GM10248 (cell line): ENCODE measurements at regions not wholly inside any gene's neighbourhood (a gene's known extent, or its start where the extent isn't known, plus 50 kb on each side); places are given as distances from the start of the nearest gene placed in this dataset.

ENCODE experiments used
- CTCF ChIA-PET: fragments of 300-600 bp; sonication (Branson Sonifier 250); formaldehyde crosslinking; extraction: SDS; loops from one replicate; lab custom pipeline; 2021; ENCODE audit warnings: antibody characterized with exemption; lab: Yijun Ruan, JAX
- POLR2A ChIA-PET: fragments of 350-650 bp; sonication (Branson Sonifier 250); formaldehyde crosslinking; extraction: SDS; loops from one replicate; lab custom pipeline; 2020; ENCODE audit warnings: antibody characterized with exemption; lab: Yijun Ruan, JAX
- DNase-seq: peaks from one replicate; pipeline ENCODE4 v3.0.0; 2012; ENCODE audit errors: extremely low spot score
- TF ChIP-seq, protein P1 (sequence below): IDR thresholded peaks from 2 replicates; pipeline ENCODE4 v1.5.1; 2012; ENCODE audit warnings: mild to moderate bottlenecking, low read depth; ENCODE audit errors: extremely low read depth, missing control alignments, control extremely low read depth

DNA sequence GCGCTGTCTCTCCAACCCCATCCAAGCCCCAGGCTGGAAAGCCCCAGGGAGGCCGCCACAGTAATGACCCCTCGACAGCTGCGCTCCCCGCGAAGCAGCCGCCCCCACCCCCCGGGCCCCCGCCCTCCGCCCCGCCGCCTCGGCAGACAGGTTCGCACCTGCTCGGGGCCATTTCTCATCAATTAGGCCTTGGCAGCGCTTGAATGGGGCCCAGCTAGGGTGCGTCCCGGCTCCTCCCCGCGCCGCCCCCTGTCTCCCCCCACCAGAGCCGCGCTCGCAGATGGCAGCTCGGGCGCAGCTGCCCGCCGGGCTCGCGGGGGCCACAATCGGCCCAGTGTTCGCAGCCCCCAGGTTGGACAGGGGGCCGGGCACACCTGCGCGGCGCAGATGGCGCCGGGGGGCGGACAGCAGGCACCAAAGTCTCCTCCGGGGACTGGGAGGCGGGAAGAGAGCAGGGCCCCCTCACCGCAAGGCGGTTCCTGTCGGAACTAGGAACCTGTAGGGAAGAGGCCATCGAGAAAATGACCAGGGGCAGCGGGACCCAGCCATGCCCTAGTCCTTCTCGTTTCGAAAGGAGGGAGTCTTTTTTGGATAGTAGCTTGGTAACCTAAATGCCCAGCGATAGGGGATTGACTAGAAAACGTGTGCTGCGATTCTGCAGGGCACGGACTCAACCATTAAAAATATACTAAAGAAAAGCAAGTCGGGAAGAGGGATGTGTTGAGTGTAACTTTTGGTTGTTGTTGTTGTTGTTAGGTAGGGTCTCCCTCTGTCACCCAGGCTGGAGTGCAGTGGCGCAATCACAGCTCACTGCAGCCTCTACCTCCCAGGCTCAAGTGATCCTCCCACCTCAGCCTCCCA, 83.2 kb upstream of the EYA2 start:
- no peak for DNase-seq
- CTCF ChIA-PET: interaction anchor here (1.5 kb wide), 1 partner anchor 8 kb away, joined by 7 read pairs; no protein-coding TSS in a partner anchor
- TF ChIP-seq, protein P1, sequence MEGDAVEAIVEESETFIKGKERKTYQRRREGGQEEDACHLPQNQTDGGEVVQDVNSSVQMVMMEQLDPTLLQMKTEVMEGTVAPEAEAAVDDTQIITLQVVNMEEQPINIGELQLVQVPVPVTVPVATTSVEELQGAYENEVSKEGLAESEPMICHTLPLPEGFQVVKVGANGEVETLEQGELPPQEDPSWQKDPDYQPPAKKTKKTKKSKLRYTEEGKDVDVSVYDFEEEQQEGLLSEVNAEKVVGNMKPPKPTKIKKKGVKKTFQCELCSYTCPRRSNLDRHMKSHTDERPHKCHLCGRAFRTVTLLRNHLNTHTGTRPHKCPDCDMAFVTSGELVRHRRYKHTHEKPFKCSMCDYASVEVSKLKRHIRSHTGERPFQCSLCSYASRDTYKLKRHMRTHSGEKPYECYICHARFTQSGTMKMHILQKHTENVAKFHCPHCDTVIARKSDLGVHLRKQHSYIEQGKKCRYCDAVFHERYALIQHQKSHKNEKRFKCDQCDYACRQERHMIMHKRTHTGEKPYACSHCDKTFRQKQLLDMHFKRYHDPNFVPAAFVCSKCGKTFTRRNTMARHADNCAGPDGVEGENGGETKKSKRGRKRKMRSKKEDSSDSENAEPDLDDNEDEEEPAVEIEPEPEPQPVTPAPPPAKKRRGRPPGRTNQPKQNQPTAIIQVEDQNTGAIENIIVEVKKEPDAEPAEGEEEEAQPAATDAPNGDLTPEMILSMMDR: no peak
- POLR2A ChIA-PET: no interaction called here

DNA sequence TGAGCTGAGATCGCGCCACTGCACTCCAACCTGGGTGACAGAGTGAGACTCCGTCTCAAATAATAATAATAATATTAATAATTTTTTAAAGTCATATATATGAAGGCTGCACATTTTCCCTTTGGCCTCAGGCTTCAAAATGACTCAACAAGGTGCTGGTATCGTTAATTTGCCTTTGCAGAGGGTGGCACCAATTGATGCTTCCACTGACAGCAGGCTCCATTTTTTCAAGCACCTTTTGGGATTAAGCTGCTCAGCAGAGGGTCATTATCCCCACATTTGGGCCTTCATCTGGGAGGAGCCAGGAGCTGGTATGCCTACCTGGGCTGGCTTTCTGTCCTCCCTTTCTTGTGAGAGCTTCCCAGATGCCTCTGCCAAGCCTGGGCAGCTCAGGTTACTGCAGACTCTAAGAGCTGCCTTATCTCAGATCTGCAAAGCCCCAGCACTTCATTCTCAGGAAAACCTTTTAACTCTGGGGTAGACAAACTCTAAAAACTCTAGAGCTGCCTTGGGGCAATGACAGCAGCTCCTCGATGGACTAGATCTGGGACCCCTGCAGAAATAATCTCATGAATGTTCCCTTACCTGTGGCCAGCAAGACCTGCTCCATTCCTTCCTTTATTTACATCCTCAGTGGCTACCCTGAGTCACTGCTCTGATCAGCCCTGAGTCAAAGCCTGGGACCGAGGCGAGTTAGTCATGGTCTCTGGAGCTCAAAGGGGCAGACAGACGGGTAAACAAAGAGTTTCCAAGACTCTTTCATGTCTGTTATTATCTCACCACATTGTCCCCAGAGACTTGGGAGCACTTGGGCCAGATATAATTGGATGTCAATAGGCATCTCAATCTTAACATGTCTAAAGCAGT, 80.0 kb upstream of the EYA2 start:
- POLR2A ChIA-PET: no interaction called here
- DNase-seq: no peak
- TF ChIP-seq, protein P1: no peak
- CTCF ChIA-PET: interaction anchor here (0.9 kb wide), 1 partner anchor 11 kb away, joined by 3 read pairs; no protein-coding TSS in a partner anchor

DNA sequence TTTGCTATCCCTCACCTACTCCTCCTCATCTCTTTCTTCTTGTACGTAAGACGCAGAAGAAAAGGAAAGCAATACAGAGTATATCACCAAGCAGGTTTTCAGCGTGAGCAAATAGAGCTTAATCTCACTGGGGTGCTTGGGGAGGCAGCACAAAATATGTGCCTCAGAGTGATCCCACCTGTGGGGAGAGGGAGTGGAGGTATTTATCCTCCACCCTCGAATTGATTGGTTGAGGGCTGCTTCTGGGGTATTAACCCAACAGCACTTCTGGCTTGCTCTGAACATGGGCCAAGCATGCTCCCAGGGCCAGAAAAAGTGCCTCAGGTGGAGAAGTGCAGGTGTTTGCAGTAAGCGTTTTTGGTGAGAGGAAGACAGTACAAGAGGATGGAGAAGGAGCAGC, 78.5 kb upstream of the EYA2 start:
- ChIA-PET CTCF (interaction anchor here (1.3 kb wide), 1 partner anchor 13 kb away, joined by 3 read pairs; no protein-coding TSS in a partner anchor), POLR2A (no interaction called here)
- DNase-seq: no peak
- TF ChIP-seq, protein P1: no peak

DNA sequence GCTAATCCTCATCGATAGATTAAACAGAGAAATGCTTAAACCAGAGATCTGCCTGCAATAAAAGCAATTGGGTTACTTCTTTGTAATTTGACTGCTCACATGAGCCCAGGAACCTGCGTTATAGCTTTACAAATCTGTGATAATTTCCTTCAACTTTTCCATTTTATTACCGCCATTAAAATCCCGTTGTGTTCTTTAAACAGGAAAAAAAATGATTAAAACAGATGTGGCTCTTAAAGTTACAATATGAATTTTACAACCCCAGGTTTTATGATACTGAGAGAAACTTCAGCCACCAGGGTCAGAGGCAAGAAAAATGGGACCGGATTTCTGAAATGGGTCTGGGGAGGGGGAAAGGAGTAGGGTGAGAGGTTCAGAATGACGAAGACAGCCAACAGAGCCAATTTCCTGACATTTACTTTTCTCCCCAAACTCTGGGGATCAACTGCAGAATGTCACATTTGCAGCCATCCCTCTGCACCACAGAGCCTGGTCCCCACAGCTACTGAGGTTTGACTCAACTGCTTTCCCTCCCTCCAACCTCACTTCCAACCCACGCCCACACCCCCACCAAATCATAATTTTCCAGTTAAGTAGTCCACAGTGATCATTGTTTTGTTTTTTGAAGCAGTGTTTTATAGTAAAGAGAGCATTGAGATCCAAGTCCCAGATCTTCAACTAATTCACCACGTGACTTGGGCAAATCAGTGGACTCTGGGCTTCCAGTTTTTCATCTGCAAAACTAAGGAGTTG, 77.6 kb upstream of the EYA2 start:
- no peak for DNase-seq
- TF ChIP-seq, protein P1: no peak
- ChIA-PET POLR2A (no interaction called here), CTCF (interaction anchor here (1.3 kb wide), 1 partner anchor 14 kb away, joined by 3 read pairs; no protein-coding TSS in a partner anchor)

DNA sequence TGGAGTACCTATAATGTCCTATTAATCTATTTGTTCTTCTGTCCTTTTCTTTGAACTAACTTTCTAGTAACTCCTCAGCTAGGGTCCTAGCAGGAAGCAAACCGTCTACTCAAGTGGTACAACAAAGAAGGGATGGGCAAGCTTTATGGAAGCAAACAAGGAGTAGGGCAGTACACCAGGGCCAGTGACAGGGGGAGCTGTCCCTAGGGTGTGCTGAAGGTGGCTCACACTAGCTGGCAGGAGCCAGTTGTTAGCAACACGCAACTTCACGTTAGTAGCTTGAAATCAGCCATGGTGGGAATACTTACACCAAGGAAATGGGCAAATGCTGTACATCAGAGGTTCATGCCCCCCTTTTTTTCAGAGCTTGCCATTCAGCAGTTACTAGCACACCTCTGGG, 74.0 kb upstream of the EYA2 start:
- ChIA-PET CTCF (no interaction called here), POLR2A (no interaction called here)
- no peak for DNase-seq
- TF ChIP-seq, protein P1: no peak
